ENCODE measurements at regions not wholly inside any gene's neighbourhood (a gene's known extent, or its start where the extent isn't known, plus 50 kb on each side); places are given as distances from the start of the nearest gene placed in this dataset.
"Not testable (repeated sequence)": the region's sequence is repeated elsewhere in the genome, so short reads cannot be mapped to it uniquely, and the experiment has no call there.

DNA sequence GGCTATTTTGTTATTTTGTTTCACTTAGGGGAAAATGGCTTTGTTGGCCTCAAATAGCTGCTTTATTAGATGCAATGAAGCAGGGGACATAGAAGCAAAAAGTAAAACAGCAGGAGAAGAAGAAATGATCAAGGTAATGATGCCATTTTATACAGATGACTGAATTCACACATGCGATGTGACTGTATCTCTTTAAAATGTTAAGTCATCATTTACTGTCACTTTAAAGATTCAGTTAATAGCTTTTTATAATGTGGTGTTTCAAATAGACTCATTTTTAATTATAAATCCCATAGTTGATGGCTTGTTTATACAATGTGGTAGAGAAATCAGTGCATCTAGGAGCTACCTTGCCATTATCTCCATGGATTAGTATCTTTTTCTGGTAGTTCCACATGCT lies 863.9 kb upstream of the DEFB115 start:
- not testable (repeated sequence) for DNase-seq (ENCODE audit: low read depth)

DNA sequence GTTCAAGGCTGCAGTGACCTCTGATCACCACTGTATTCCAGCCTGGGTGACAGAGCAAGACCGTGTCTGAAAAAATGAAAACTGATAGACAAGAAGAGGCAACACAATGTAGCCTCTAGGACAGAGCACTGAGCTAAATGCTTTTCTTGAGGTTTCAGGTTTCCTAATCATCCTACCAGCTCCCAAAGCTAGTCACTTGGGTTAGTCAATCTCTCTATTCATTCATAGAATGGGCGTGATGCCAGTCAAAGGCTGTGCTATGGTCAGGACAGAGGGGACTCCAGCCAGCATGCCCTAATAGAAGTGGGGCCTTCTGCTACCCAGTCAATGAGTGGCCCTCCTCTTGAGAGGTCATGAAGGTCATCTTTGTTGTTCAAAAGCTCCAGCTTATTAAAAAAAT lies 860.4 kb upstream of the DEFB115 start:
- DNase-seq (ENCODE audit: low read depth), result not testable (repeated sequence)

DNA sequence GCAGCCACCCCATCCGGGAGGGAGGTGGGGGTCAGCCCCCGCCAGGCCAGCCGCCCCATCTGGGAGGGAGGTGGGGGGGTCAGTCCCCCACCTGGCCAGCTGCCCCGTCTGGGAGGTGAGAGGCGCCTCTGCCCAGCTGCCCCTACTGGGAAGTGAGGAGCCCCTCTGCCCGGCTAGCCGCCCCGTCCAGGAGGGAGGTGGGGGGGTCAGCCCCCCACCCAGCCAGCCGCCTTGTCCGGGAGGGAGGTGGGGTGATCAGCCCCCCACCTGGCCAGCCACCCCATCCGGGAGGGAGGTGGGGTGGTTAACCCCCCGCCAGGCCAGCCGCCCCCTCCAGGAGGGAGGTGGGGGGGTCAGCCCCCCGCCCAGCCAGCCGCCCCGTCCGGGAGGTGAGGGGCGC lies 852.4 kb upstream of the DEFB115 start:
- not testable (repeated sequence) for DNase-seq (ENCODE audit: low read depth)

DNA sequence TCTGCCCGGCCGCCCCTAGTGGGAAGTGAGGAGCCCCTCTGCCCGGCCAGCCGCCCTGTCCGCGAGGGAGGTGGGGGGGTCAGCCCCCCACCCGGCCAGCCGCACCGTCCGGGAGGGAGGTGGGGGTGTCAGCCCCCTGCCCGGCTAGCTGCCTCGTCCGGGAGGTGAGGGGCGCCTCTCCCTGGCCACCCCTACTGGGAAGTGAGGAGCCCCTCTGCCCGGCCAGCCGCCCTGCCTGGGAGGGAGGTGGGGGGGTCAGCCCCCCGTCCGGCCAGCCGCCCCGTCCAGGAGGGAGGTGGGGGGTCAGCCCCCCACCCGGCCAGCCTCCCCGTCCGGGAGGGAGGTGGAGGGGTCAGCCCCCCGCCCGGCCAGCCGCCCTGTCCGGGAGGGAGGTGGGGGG lies 851.9 kb upstream of the DEFB115 start:
- not testable (repeated sequence) for DNase-seq (ENCODE audit: low read depth)

DNA sequence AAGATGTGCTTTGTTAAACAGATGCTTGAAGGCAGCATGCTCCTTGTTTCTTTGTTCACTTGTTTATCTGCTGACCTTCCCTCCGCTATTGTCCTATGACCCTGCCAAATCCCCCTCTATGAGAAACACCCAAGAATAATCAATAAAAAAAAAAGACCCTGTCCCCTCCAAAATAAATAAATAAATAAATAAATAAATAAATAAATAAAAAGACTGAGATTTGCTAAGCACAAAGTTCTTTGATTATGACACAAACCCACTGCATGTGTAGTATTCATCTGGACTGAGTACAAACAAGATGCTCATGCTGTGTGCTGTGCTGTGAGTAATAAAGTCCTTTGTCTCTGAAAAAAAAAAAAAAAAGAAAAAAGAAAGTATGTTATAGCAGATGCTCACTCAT lies 851.1 kb upstream of the DEFB115 start:
- not testable (repeated sequence) for DNase-seq (ENCODE audit: low read depth)

DNA sequence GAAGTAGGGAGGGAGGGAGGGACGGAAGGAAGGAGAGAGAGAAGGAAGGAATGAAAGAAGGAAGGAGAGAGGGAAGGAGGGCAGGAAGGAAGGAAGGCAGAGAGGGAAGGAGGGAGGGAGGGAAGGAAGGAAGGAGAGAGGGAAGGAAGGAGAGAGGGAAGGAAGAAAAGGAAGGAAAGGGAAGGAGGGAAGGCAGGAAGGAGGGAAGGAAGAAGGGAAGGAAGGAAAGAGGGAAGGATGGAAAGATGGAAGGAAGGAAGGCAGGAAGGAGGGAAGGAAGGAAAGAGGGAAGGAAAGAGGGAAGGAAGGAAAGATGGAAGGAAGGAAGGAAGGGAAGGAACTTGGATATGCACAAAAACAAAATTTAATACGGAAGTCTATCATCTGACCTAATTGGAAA lies 844.5 kb upstream of the DEFB115 start:
- no peak for DNase-seq (ENCODE audit: low read depth)

DNA sequence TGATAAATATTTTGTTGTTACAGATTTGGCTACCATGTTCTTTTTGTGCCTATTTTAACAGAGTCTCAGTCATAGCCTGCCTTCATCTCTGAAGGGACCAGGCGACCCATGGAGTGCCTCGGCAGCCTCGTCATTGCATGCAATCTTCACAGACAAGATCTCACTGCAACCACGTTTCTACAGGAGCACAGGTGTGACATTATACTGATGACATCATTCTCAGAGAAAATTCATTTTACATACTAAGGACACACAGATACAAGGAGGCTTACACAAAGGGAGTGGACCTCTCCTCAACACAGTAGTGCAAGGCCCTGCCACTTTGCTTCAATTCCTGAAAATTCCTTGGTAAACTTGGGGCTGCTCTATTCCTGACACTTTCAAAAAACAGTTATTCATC lies 840.1 kb upstream of the DEFB115 start:
- DNase-seq (ENCODE audit: low read depth), result not testable (repeated sequence)

DNA sequence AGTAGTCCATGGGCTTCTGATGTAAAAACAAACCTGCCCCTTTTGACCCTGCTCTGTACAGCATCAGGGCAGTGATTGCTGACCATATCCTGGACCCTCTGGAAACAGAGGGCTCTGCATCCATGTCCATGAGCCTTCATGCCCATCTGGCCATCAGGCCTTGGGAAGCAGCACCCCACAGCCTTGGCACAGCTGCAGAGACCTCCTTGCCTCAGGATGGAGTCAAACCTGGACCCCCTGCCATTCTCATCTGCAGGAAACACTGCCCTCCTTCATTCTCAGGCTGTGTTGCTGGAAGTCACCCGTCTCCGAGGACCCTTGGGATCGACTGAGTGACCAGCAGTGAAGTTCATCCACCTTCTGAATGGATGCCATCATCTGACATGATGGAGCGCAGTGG lies 839.1 kb upstream of the DEFB115 start:
- not testable (repeated sequence) for DNase-seq (ENCODE audit: low read depth)

DNA sequence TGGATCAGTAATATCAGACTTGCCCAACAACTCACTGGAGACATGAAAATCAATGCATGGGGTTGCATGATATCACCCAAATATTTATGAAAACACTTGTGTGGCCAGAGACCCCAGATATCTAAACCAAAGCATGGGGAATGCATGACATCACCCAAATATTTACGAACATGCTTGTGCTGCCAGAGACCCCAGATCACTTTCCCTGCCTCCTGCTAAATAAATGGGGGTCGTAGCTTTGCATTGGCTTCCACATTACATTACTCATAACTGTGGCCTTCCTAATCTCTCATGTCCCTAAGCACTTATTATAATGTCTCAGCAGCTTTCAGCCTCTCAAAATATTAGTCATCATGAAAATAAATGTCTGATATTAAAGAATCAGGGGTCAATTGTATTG lies 838.0 kb upstream of the DEFB115 start:
- DNase-seq (ENCODE audit: low read depth), result no peak

DNA sequence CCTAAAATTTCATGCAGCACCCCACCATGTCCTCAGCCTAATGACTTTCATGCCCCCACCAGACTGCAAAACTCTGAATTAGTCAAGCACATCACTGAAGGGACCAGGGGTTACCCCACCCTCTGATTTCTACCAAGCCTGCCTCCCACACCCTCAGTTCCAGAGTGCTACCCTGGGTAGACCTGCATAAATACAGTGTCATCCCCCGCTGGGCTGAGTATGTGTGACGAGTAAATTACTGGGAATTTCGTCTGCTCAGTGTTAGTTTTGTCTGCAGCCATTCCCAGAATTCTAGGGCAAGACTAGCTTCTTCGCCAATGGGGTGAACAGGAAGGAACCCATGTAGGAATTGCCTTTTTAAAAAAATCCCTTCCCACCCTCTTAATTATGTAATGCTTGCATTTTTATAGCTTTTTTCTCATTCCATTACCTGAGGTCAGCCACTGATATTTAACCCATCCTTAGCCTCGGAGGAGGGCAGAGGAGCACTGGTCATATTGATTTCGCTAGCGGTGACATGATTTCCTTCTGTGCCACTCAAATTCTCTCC lies 837.5 kb upstream of the DEFB115 start:
- DNase-seq (ENCODE audit: low read depth), result not testable (repeated sequence)

Measured in stimulated activated CD4-positive, alpha-beta T cell treated with anti-CD3 and anti-CD28 coated beads, Interleukin-2, amount 100 ng/mL, for 4 hours (primary cell).